Head of caudate nucleus (tissue), 42 donors: ENCODE measurements at regions not wholly inside any gene's neighbourhood (a gene's known extent, or its start where the extent isn't known, plus 50 kb on each side); places are given as distances from the start of the nearest gene placed in this dataset.
"Not testable (repeated sequence)": the region's sequence is repeated elsewhere in the genome, so short reads cannot be mapped to it uniquely, and the experiment has no call there.

Source experiments
- DNase-seq, 42 donors: peaks; one replicate each; pipeline versions ENCODE4 v3.0.0 to v3.0.0-alpha.2; 2020 to 2021; ENCODE audit warnings: mixed read lengths in 7 of 42
- intact Hi-C: fragments of 100-400 bp; cut with DNase I; formaldehyde crosslinking; loops from one replicate; pipeline ENCODE4 v1.15.0; 2022

DNA sequence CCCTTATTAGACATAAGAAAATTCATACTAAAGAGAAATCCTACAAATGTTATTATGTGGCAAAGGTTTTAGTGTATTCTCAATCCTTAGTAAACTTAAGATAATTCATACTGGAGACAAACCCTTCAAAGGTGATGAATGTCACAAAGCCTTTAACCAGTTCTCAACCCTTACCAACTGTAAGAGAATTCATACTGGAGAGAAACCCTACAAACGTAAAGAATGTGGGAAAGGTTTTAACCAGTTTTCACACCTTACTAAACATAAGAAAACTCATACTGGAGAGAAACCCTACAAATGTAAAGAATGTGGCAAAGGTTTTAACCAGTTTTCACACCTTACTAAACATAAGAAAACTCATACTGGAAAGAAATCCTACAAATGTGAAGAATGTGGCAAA is 93.2 kb downstream of the ZNF680 start:
- DNase-seq, result no peak
- intact Hi-C loops, result no loop called here

GRCh38 chr7:64465551-64465950 is 97.3 kb downstream of the ZNF680 start:
- intact Hi-C loops, result no loop called here

DNA sequence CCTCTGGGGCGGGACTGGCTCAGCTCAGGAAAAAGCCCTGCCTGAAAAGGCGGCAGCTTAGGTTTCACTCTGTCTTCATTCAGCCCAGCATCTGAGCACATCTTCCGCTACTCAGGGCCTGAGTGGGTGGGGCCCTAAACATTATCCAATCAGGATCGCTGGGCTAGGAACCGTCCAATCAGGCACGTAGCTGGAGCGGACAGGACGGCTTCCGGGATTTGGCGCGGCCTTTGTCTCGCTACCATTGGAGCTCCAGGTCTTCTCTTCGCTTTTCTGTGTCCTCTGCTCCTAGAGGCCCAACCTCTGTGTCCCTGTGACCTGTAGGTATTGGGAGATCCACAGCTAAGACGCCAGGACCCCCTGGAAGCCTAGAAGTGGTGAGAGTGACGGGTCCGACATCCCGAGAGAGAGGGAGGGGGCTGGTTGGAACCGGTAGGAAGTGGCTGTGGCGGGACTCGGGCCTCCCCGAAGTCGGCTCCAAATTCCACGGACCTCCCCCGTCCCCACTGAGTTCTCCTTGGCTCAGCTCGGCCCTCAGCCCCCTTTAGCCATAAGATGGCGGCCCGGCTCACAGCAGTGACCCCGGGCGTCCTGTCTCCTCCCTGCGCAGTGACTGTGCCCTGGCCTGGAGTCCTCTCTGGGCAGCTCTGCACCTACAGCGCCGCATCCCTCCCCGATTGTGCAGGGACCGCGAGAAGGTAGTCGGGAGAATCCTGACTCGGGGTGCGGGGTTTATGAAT is 99.1 kb downstream of the ZNF680 start:
- intact Hi-C loops, result no loop called here
- DNase-seq, result peak in 41 of 42 donors; percentile 33 to 91 (median 78)

More at GRCh38 chr7:64465551-64465950, 97.3 kb downstream of the ZNF680 start:
- no peak for DNase-seq

DNA sequence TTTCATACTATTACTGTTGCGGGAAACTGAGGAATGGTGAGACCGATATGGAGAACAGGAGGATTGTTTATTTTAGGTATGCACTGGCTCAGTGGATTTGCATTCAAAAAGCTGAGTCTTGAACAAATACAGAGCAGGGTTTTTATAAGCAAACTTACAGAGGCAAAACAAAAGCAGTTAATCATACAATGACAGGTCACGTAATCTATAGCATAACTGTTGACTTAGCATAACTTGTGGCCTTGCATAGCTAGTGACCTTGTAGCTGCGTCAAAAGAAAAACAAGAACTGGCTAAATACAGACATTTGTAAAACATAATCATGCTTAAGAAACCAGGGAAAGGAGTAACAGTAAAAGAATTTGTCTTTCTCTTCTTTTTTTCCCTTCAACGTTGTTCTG is 103.0 kb downstream of the ZNF680 start:
- DNase-seq, intact Hi-C loops: not testable (repeated sequence)

DNA sequence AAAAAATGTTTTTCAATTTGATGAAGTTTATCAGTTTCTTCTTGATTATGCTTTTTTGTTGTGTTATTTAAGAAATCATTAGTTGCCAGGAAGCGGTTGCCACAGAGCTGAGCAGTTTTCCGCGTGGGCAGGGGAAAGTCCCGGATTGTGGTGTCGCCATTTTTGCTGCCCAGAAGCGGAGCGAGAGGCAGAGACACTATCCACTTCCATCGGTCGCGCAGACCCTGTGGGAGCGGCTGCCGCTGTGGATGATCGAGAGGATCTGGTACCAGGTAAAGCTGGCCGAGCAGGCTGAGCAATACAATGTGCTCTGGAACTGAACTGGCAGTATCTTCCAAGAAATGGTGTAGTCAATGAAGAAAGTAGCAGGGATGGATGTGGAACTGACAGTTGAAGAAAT is 119.8 kb downstream of the ZNF736 start:
- intact Hi-C loops, result no loop called here
- DNase-seq, result no peak

DNA sequence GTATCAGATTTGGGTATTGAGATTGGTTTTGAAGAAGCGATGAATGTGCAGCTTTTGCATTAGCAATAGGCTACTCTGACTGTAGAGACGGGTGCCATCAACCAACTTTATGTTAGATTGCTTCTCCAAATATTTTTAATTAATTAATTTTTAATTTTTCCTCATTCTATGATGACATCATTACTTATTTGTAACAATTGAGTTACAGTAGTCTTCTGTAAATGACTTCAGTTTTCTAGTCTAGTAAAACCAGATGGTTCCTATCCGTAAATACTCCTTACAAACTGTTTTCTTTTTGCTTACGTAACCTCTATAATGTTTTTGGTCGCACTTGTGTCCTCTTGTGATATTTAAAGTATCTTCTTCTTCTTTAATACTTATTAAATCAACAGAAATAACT is 118.1 kb downstream of the ZNF736 start:
- intact Hi-C loops, result no loop called here
- no peak for DNase-seq

DNA sequence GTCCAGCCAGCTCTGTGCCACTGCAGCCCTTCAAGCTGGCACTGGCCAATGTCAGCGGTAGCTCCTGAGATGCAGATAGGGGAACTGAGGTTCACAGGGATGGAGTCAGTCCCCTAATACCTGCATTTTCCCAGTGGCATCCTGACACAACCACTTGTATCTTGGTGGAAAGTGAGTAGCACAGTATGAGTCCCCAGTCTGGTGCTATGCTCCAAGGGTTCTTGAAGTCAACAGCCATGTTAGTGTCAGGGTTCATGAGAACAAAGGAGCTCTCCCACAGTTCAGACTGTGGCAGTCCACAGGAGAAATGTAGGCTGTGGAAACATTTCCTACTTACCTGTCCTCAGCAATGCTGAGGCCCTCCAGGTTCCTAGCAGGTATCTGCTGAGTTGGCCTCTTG is 115.5 kb downstream of the ZNF736 start:
- intact Hi-C loops, result no loop called here
- DNase-seq, result peak in 1 of 42 donors; percentile 10

- intact Hi-C loops, DNase-seq: not testable (repeated sequence)
Observed at GRCh38 chr7:64425436-64425835, 111.7 kb downstream of the ZNF736 start.

- no peak for DNase-seq
- intact Hi-C loops, result no loop called here
Observed at GRCh38 chr7:64407148-64407547, 93.4 kb downstream of the ZNF736 start.
